Trophoblast cell (in vitro differentiated cells and primary cell): ENCODE measurements at regions not wholly inside any gene's neighbourhood (a gene's known extent, or its start where the extent isn't known, plus 50 kb on each side); places are given as distances from the start of the nearest gene placed in this dataset.

Source experiments
- DNase-seq, 2 donors: peaks; one replicate each; pipeline ENCODE4 v3.0.0-alpha.2; 2016
- H2AFZ ChIP-seq: 2 replicates; pipeline ENCODE4 v1.6.1; 2013; ENCODE audit warnings: low read length, moderate library complexity, mild to moderate bottlenecking; ENCODE audit not compliant: insufficient read depth, poor library complexity
- H2AK5ac ChIP-seq: 2 replicates; pipeline ENCODE4 v1.6.1; 2013; ENCODE audit warnings: mild to moderate bottlenecking, low read length
- H2BK120ac ChIP-seq: 2 replicates; pipeline ENCODE4 v1.6.1; 2013; ENCODE audit warnings: low read length, mild to moderate bottlenecking, moderate library complexity; ENCODE audit not compliant: insufficient read depth, poor library complexity
- H2BK12ac ChIP-seq: 2 replicates; pipeline ENCODE4 v1.6.1; 2013; ENCODE audit warnings: mild to moderate bottlenecking, low read length, moderate library complexity
- H2BK5ac ChIP-seq: 2 replicates; pipeline ENCODE4 v1.6.1; 2013; ENCODE audit warnings: low read length, low read depth, moderate library complexity, mild to moderate bottlenecking; ENCODE audit not compliant: poor library complexity
- H3K14ac ChIP-seq: 2 replicates; pipeline ENCODE4 v1.6.1; 2013; ENCODE audit warnings: mild to moderate bottlenecking, low read length
- H3K18ac ChIP-seq: 2 replicates; pipeline ENCODE4 v1.6.1; 2013; ENCODE audit warnings: mild to moderate bottlenecking, low read length
- H3K23ac ChIP-seq: 2 replicates; pipeline ENCODE4 v1.6.1; 2013; ENCODE audit warnings: low read length
- H3K27ac ChIP-seq: 2 replicates; pipeline ENCODE4 v1.5.1; 2013; ENCODE audit warnings: low read depth, mild to moderate bottlenecking, inconsistent platforms, low read length, moderate library complexity
- H3K27me3 ChIP-seq: 2 replicates; pipeline ENCODE4 v1.6.1; 2013; ENCODE audit warnings: inconsistent platforms, mild to moderate bottlenecking, low read length, moderate library complexity; ENCODE audit not compliant: insufficient read depth
- H3K36me3 ChIP-seq, 2 experiments: 1 replicate in 1 of 2; 2 replicates in 1 of 2; pipeline ENCODE4 v1.6.1; 2013; ENCODE audit warnings: low read length in 2 of 2, mild to moderate bottlenecking in 2 of 2, moderate library complexity in 1 of 2; ENCODE audit not compliant: insufficient read depth in 2 of 2, control insufficient read depth in 1 of 2
- H3K4ac ChIP-seq: 2 replicates; pipeline ENCODE4 v1.6.1; 2013; ENCODE audit warnings: low read depth, mild to moderate bottlenecking, low read length, moderate library complexity
- H3K4me1 ChIP-seq, 2 experiments: 1 replicate in 1 of 2; 2 replicates in 1 of 2; pipeline ENCODE4 v1.6.1; 2013; ENCODE audit warnings: low read length in 2 of 2, mild to moderate bottlenecking in 2 of 2, moderate library complexity in 1 of 2; ENCODE audit not compliant: insufficient read depth in 2 of 2, control insufficient read depth in 1 of 2
- H3K4me2 ChIP-seq: 2 replicates; pipeline ENCODE4 v1.6.1; 2013; ENCODE audit warnings: inconsistent platforms, mild to moderate bottlenecking, low read length, moderate library complexity
- H3K4me3 ChIP-seq: 2 replicates; pipeline ENCODE4 v1.5.1; 2013; ENCODE audit warnings: mild to moderate bottlenecking, low read depth, low read length, inconsistent platforms
- H3K79me1 ChIP-seq: one replicate; pipeline ENCODE4 v1.6.1; 2013; ENCODE audit warnings: low read length
- H3K79me2 ChIP-seq: 2 replicates; pipeline ENCODE4 v1.6.1; 2013; ENCODE audit warnings: low read length, mild to moderate bottlenecking; ENCODE audit not compliant: control insufficient read depth, insufficient read depth, poor library complexity
- H3K9ac ChIP-seq: 2 replicates; pipeline ENCODE4 v1.6.1; 2013; ENCODE audit warnings: mild to moderate bottlenecking, low read length
- H3K9me3 ChIP-seq: 2 replicates; pipeline ENCODE4 v1.6.1; 2013; ENCODE audit warnings: low read depth, mild to moderate bottlenecking, control low read depth, inconsistent platforms, low read length; ENCODE audit not compliant: insufficient read depth
- H4K12ac ChIP-seq: 2 replicates; pipeline ENCODE4 v1.6.1; 2013; ENCODE audit warnings: low read depth, mild to moderate bottlenecking, low read length, moderate library complexity
- H4K8ac ChIP-seq: 2 replicates; pipeline ENCODE4 v1.6.1; 2013; ENCODE audit warnings: low read depth, mild to moderate bottlenecking, low read length, moderate library complexity
- H4K91ac ChIP-seq: one replicate; pipeline ENCODE4 v1.6.1; 2013; ENCODE audit warnings: low read depth, mild to moderate bottlenecking, low read length, moderate library complexity
- WGBS: extraction: QIAGEN DNeasy Blood & Tissue Kit; methylation state at CpG from one replicate; pipeline ENCODE4 v1.1.7; 2013; ENCODE audit warnings: missing lambda C conversion rate; ENCODE audit not compliant: insufficient read length, insufficient coverage; ENCODE audit errors: extremely low coverage; 5-methylcytosine and 5-hydroxymethylcytosine counted together

DNA sequence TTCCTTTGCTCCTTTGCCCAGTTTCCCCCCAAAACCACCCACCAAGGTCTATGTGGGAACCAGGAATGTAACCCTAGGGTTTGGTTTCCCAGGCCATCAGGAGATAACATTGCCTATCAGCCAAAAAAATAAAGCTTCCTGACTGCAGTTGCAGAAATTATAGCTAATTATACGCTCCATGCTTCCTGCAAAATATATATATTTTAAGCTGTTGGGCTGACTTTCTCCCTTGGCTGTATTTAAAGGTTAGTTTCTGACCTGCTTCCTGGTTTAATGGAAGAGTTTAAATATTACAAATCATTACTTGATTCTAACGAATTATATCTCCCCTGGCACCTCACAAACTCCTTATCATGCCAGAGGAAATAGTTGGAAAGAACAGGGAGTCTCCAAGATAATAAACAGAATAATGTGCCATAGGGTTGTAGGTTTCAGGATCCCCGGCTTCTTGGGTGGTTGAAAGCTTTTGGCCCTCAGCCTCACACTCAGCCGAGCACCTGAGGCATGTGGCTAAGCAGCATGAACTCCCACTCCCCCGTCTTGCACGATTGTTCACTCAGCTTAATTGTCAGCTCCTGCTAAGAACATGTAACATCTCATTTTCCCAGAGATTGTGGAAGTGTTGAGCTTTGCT lies 79.9 kb downstream of the FZD1 start:
- Histone ChIP-seq H3K18ac (no peak overlapping the region), H3K79me2 (no peaks in the 10 kb centered on the region), H3K14ac (no peak overlapping the region), H4K91ac (no peak overlapping the region), H3K79me1 (no peaks in the 10 kb centered on the region), H2AK5ac (no peak overlapping the region), H3K36me3 (no peaks in the 10 kb centered on the region), H3K4me3 (no peak overlapping the region), H3K4me2 (no peak overlapping the region), H3K23ac (no peak overlapping the region), H3K4ac (no peak overlapping the region), H3K4me1 (peaks cover 0 to 2% of the 10 kb centered on the region in 2 experiments), H2AFZ (no peak overlapping the region), H3K27me3 (no peaks in the 10 kb centered on the region), H2BK12ac (no peak overlapping the region), H2BK120ac (no peak overlapping the region), H4K8ac (no peak overlapping the region), H4K12ac (no peak overlapping the region), H3K9ac (no peak overlapping the region), H3K9me3 (peaks cover 2% of the 10 kb centered on the region), H2BK5ac (no peak overlapping the region), H3K27ac (no peak overlapping the region)
- no peak for DNase-seq
- WGBS: no CpG with 5 or more reads among the region's 6 CpGs

GRCh38 chr7:91344911-91345310 lies 80.7 kb downstream of the FZD1 start:
- Histone ChIP-seq H3K27ac (no peak overlapping the region), H3K9ac (no peak overlapping the region), H2BK5ac (no peak overlapping the region), H2BK120ac (no peak overlapping the region), H3K4me3 (no peak overlapping the region), H2AK5ac (no peak overlapping the region), H3K4me1 (peaks cover 0 to 2% of the 10 kb centered on the region in 2 experiments), H2AFZ (no peak overlapping the region), H3K9me3 (peaks cover 2% of the 10 kb centered on the region), H2BK12ac (no peak overlapping the region), H3K23ac (no peak overlapping the region), H3K27me3 (no peaks in the 10 kb centered on the region), H4K12ac (no peak overlapping the region), H3K4ac (no peak overlapping the region), H3K79me1 (no peaks in the 10 kb centered on the region), H3K18ac (no peak overlapping the region), H3K36me3 (no peaks in the 10 kb centered on the region), H3K14ac (no peak overlapping the region), H4K8ac (no peak overlapping the region), H3K79me2 (no peaks in the 10 kb centered on the region), H4K91ac (no peak overlapping the region), H3K4me2 (no peak overlapping the region)
- DNase-seq: no peak
- no CpG with 5 or more reads among the region's 5 CpGs for WGBS

DNA sequence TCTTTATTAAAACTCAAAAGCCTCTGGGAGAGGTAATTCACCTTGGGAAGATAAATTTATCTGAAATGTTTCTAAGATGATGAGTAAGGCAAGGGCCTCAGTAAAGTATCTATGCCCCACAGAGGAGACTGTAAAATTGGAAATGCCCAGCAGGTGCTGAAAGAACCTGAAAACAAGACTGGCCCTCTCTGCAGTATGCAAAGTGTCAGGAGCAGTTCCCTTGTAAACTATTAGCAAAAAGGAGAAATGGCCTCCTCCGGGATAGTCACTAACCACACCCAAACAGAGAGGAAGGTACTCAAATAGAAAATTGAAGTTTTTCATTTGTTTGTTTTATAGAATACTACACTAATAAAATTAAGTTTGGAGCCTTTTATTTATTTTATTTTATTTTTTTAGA lies 81.2 kb downstream of the FZD1 start:
- no peak overlapping the region for H3K4ac ChIP-seq
- no peak overlapping the region for H2AFZ ChIP-seq
- H3K4me1 ChIP-seq: peaks cover 0 to 2% of the 10 kb centered on the region in 2 experiments
- no peak for DNase-seq
- no peak overlapping the region for H3K18ac ChIP-seq
- H3K9ac ChIP-seq: no peak overlapping the region
- H4K91ac ChIP-seq: no peak overlapping the region
- no peak overlapping the region for H3K4me3 ChIP-seq
- no peak overlapping the region for H3K27ac ChIP-seq
- no peaks in the 10 kb centered on the region for H3K27me3 ChIP-seq
- no peak overlapping the region for H2BK5ac ChIP-seq
- no peaks in the 10 kb centered on the region for H3K36me3 ChIP-seq
- H3K79me2 ChIP-seq: no peaks in the 10 kb centered on the region
- H4K8ac ChIP-seq: no peak overlapping the region
- H2BK120ac ChIP-seq: no peak overlapping the region
- no CpG with 5 or more reads among the region's 1 CpG for WGBS
- no peak overlapping the region for H2AK5ac ChIP-seq
- H4K12ac ChIP-seq: no peak overlapping the region
- H3K23ac ChIP-seq: no peak overlapping the region
- no peaks in the 10 kb centered on the region for H3K79me1 ChIP-seq
- H3K9me3 ChIP-seq: peaks cover 2% of the 10 kb centered on the region
- no peak overlapping the region for H2BK12ac ChIP-seq
- no peak overlapping the region for H3K14ac ChIP-seq
- H3K4me2 ChIP-seq: no peak overlapping the region

DNA sequence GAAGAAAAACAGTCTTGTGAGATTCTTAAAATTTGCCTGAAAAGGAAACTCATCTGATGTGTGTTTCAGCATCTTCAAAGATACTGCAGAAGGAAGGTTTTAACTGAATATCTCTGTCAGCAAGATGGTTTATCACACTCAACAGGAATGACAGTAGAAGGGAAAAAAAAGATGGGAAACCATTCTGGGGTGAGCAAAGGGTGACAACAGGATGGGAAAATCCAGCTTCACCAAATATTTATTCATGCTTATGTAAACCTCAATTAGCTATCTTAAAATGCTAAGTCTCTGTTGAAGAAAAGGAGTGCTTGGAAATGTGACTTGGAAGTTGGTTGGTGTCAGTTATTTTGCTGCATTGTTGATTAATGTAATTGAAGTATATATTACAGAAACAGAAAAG lies 82.2 kb downstream of the FZD1 start:
- no peak overlapping the region for H4K91ac ChIP-seq
- H3K4ac ChIP-seq: no peak overlapping the region
- H2BK120ac ChIP-seq: no peak overlapping the region
- H3K4me3 ChIP-seq: no peak overlapping the region
- no peak overlapping the region for H3K14ac ChIP-seq
- H3K79me2 ChIP-seq: no peaks in the 10 kb centered on the region
- H2BK12ac ChIP-seq: no peak overlapping the region
- no peak overlapping the region for H3K4me2 ChIP-seq
- H3K27ac ChIP-seq: no peak overlapping the region
- H3K36me3 ChIP-seq: no peaks in the 10 kb centered on the region
- H2AK5ac ChIP-seq: no peak overlapping the region
- H3K27me3 ChIP-seq: no peaks in the 10 kb centered on the region
- H3K79me1 ChIP-seq: no peaks in the 10 kb centered on the region
- no peak for DNase-seq
- peaks cover 2% of the 10 kb centered on the region for H3K9me3 ChIP-seq
- no peak overlapping the region for H3K18ac ChIP-seq
- H3K23ac ChIP-seq: no peak overlapping the region
- H4K12ac ChIP-seq: no peak overlapping the region
- H3K9ac ChIP-seq: no peak overlapping the region
- H2BK5ac ChIP-seq: no peak overlapping the region
- no peak overlapping the region for H4K8ac ChIP-seq
- H3K4me1 ChIP-seq: peaks cover 0 to 2% of the 10 kb centered on the region in 2 experiments
- H2AFZ ChIP-seq: no peak overlapping the region
